CD4-positive, alpha-beta T cell (primary cell): ENCODE measurements at regions not wholly inside any gene's neighbourhood (a gene's known extent, or its start where the extent isn't known, plus 50 kb on each side); places are given as distances from the start of the nearest gene placed in this dataset.

Experiments
- ATAC-seq: fragments of 200-7000 bp; cut with Tn5 transposase; one replicate; pipeline ENCODE4 v1.10.0; 2022; ENCODE audit warnings: mild to moderate bottlenecking; ENCODE audit not compliant: poor library complexity
- CTCF ChIA-PET: fragments of 350-600 bp; sonication (Branson Sonifier 250); formaldehyde crosslinking; loops from one replicate; lab custom pipeline; 2021; ENCODE audit warnings: antibody characterized with exemption, inconsistent platforms; lab: Charles Lee
- POLR2A ChIA-PET: fragments of 350-600 bp; sonication (Branson Sonifier 250); formaldehyde crosslinking; loops from one replicate; lab custom pipeline; 2021; ENCODE audit warnings: antibody characterized with exemption, inconsistent platforms; lab: Charles Lee
- DNase-seq, 14 experiments: peaks; one replicate each; pipeline ENCODE4 v3.0.0-alpha.2; 2013 to 2020; ENCODE audit warnings: mixed read lengths in 2 of 14
- H3K27ac ChIP-seq, 2 donors: one replicate each; pipeline versions ENCODE4 v1.5.1 to v1.7.0; 2013; ENCODE audit warnings: low read length in 2 of 2, low read depth in 1 of 2, mild to moderate bottlenecking in 1 of 2
- H3K27me3 ChIP-seq, 2 experiments: 1 replicate in 1 of 2; 2 replicates in 1 of 2; pipeline versions ENCODE4 v1.6.1 to v1.7.0; 2013; ENCODE audit warnings: low read length in 2 of 2, control low read depth in 1 of 2, mild to moderate bottlenecking in 1 of 2, moderate library complexity in 1 of 2; ENCODE audit not compliant: insufficient read depth in 2 of 2, control insufficient read depth in 1 of 2
- H3K36me3 ChIP-seq: one replicate; pipeline ENCODE4 v1.6.1; 2013; ENCODE audit warnings: low read length, control low read depth; ENCODE audit not compliant: insufficient read depth
- H3K4me1 ChIP-seq: one replicate; pipeline ENCODE4 v1.6.1; 2013; ENCODE audit warnings: low read length, control low read depth; ENCODE audit not compliant: insufficient read depth
- H3K4me3 ChIP-seq: one replicate; pipeline ENCODE4 v1.5.1; 2013; ENCODE audit warnings: mild to moderate bottlenecking, low read length, moderate library complexity
- H3K9me3 ChIP-seq, 2 experiments: 1 replicate in 1 of 2; 2 replicates in 1 of 2; pipeline versions ENCODE4 v1.6.1 to v1.7.0; 2013; ENCODE audit warnings: low read length in 2 of 2, mild to moderate bottlenecking in 2 of 2, control low read depth in 1 of 2, moderate library complexity in 1 of 2; ENCODE audit not compliant: control insufficient read depth in 1 of 2, insufficient read depth in 1 of 2
- H3K27ac Mint-ChIP-seq: one replicate; pipeline ENCODE4 v1.8.0; 2020; ENCODE audit warnings: mixed read lengths
- H3K27me3 Mint-ChIP-seq: one replicate; pipeline ENCODE4 v1.8.0; 2021; ENCODE audit warnings: mixed read lengths
- H3K36me3 Mint-ChIP-seq: one replicate; pipeline ENCODE4 v1.8.0; 2021; ENCODE audit warnings: low read depth, mixed read lengths
- H3K4me1 Mint-ChIP-seq: one replicate; pipeline ENCODE4 v1.8.0; 2021; ENCODE audit warnings: low read depth, mixed read lengths
- H3K4me3 Mint-ChIP-seq: one replicate; pipeline ENCODE4 v1.8.0; 2020; ENCODE audit warnings: mild to moderate bottlenecking, mixed read lengths
- H3K9me3 Mint-ChIP-seq: one replicate; pipeline ENCODE4 v1.8.0; 2020; ENCODE audit warnings: mixed read lengths
- intact Hi-C, 2 experiments: fragments of 100-400 bp; cut with DNase I in 1 of 2; cut with micrococcal nuclease in 1 of 2; formaldehyde crosslinking; loops; one replicate each; pipeline versions ENCODE4 v1.15.1 to v1.9.0; 2023 to 2025; cut with DNase I, micrococcal nuclease
- TF ChIP-seq, protein P1 (sequence below): fragments of 200-600 bp; IDR thresholded peaks from one replicate; pipeline ENCODE4 v1.8.0; 2022; ENCODE audit warnings: antibody characterized with exemption, mild to moderate bottlenecking

DNA sequence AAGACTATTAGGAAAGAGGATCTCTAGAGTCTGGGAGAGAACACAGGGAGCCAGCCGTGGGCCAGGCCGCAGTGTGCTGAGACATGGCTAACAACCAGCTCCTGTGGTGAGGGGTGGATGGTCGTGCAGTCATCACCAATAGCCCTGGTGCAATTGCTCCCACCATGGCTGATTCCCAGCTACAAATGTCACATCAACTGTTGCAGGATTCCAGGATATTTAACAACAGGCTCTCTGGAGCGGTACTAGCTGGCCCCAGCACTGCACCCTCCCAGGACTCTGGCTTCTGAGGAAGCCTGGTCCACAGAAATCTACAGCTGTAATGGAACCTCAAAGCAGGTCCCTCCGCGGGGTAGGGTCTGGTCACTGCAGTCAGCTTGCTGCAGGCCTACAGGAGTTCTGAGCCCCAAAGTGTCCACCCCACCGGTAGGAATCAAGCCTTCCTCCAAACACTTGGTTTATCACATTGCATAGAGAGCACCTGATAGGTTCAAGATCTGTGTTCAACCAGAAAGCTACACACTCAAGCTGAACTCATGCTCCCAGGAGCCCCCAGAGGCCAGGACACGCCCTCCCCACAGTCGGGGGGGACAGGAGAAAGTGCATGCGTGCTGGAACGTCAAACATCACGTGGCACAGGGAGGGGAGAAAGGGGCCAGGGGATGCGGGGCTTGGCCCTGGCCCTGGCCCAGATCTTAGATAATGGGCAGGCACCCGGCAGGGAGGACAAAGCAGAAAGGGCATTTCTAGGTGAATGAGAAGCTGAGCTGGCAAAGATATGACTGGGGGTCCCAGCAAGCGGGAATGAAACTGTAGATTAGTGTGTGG is 609.0 kb downstream of the TBC1D22A start:
- no peak for ATAC-seq
- POLR2A ChIA-PET, result no interaction called here
- peaks cover 0 to 30% of the 10 kb centered on the region in 2 experiments for H3K9me3 ChIP-seq
- no peak overlapping the region for H3K27ac Mint-ChIP-seq
- TF ChIP-seq, protein P1, sequence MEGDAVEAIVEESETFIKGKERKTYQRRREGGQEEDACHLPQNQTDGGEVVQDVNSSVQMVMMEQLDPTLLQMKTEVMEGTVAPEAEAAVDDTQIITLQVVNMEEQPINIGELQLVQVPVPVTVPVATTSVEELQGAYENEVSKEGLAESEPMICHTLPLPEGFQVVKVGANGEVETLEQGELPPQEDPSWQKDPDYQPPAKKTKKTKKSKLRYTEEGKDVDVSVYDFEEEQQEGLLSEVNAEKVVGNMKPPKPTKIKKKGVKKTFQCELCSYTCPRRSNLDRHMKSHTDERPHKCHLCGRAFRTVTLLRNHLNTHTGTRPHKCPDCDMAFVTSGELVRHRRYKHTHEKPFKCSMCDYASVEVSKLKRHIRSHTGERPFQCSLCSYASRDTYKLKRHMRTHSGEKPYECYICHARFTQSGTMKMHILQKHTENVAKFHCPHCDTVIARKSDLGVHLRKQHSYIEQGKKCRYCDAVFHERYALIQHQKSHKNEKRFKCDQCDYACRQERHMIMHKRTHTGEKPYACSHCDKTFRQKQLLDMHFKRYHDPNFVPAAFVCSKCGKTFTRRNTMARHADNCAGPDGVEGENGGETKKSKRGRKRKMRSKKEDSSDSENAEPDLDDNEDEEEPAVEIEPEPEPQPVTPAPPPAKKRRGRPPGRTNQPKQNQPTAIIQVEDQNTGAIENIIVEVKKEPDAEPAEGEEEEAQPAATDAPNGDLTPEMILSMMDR, result no peak
- H3K4me3 Mint-ChIP-seq, result no peak overlapping the region
- H3K4me3 ChIP-seq, result no peak overlapping the region
- no peaks in the 10 kb centered on the region for H3K36me3 ChIP-seq
- no peaks in the 10 kb centered on the region for H3K36me3 Mint-ChIP-seq
- CTCF ChIA-PET, result no interaction called here
- H3K27me3 ChIP-seq, result peaks cover 0 to 2% of the 10 kb centered on the region in 2 experiments
- peaks cover 19% of the 10 kb centered on the region for H3K27me3 Mint-ChIP-seq
- no peak overlapping the region for H3K27ac ChIP-seq
- intact Hi-C loops, result no loop called here
- no peaks in the 10 kb centered on the region for H3K4me1 Mint-ChIP-seq
- H3K4me1 ChIP-seq, result no peaks in the 10 kb centered on the region
- DNase-seq, result peak in 1 of 14 experiments; percentile 23
- H3K9me3 Mint-ChIP-seq, result no peaks in the 10 kb centered on the region

DNA sequence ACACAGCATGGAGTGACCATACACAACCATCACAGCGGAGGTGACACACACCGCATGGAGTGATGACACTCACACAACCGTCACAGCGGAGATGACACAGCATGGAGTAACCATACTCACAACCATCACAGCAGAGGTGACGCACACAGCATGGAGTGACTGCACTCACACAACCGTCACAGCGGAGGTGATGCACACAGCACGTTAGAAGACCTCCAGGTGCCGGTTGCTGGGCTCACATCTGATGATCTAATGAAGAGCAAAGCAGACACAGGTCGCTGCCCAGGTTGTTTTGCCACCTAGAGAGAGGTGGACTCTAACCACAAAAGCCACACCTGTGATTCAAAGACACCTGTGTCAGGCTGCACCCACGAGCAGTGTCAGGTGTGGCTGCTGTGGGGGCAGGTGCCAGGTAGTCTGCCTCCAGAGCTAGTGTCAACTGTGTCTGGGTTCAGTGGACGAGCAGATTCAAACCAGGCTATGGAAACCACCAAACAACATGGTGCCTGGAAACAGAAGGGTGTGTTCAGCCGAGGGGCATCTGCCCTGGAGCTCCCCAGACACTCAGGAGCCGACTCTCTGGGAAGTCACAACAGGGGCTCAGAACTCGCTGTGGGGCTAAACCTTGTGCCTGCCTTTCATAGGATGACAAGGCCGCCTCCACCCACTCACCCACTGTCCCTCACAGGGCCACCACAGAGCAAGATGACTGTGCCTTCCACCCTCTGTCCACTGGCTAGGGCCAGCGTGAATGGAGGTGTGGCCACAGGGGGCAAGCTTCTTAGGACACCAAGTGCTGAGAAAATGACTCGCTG is 608.2 kb downstream of the TBC1D22A start:
- Mint-ChIP-seq H3K36me3 (no peaks in the 10 kb centered on the region), H3K4me1 (no peaks in the 10 kb centered on the region), H3K4me3 (no peak overlapping the region), H3K27ac (no peak overlapping the region), H3K27me3 (peaks cover 19% of the 10 kb centered on the region), H3K9me3 (no peaks in the 10 kb centered on the region)
- ChIA-PET POLR2A (no interaction called here), CTCF (no interaction called here)
- Histone ChIP-seq H3K9me3 (peaks cover 0 to 28% of the 10 kb centered on the region in 2 experiments), H3K27me3 (peaks cover 0 to 2% of the 10 kb centered on the region in 2 experiments), H3K4me3 (no peak overlapping the region), H3K36me3 (no peaks in the 10 kb centered on the region), H3K4me1 (no peaks in the 10 kb centered on the region), H3K27ac (no peak overlapping the region)
- ATAC-seq, result no peak
- intact Hi-C loops, result no loop called here
- TF ChIP-seq, protein P1, result no peak
- no peak for DNase-seq

DNA sequence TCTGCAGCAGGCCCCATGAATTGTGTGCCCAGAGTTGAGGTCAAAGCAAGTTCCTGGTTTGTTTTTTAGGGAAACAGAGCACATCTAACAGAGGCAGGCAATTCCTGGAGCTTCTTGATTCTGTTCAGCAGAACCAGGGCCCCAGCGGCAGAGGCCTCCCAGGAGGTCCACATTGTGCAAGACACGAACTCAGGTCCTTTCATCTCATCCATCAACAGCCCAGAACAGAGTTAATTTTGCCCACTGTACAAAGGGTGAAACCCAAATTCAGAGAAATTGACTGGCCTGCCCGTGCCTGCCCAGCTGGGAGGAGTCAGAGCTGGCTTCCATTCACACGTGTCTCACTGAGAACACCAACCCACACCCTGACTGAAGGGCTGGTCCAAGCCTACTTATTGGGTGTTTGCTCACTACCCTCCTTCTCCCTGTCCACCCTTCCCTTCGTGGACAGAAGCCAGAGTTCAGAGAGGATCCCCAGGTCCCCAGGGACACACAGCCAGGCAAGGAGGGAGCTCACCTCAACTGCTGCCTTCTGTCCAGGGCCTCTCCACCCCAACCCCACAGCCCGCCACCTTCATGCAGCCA is 607.1 kb downstream of the TBC1D22A start:
- ATAC-seq (no peak), DNase-seq (no peak)
- TF ChIP-seq, protein P1, result no peak
- Histone ChIP-seq H3K4me1 (no peaks in the 10 kb centered on the region), H3K4me3 (no peak overlapping the region), H3K36me3 (no peaks in the 10 kb centered on the region), H3K9me3 (peaks cover 0 to 28% of the 10 kb centered on the region in 2 experiments), H3K27me3 (peaks cover 0 to 2% of the 10 kb centered on the region in 2 experiments), H3K27ac (no peak overlapping the region)
- Mint-ChIP-seq H3K27ac (no peak overlapping the region), H3K4me3 (no peak overlapping the region), H3K36me3 (no peaks in the 10 kb centered on the region), H3K4me1 (no peaks in the 10 kb centered on the region), H3K9me3 (no peaks in the 10 kb centered on the region), H3K27me3 (peaks cover 19% of the 10 kb centered on the region)
- ChIA-PET CTCF (no interaction called here), POLR2A (no interaction called here)
- intact Hi-C loops, result no loop called here
